Pancreas (tissue), 10 donors: ENCODE measurements at regions not wholly inside any gene's neighbourhood (a gene's known extent, or its start where the extent isn't known, plus 50 kb on each side); places are given as distances from the start of the nearest gene placed in this dataset.
"Not testable (repeated sequence)": the region's sequence is repeated elsewhere in the genome, so short reads cannot be mapped to it uniquely, and the experiment has no call there.

Source experiments
- ATAC-seq, 4 donors: fragments of 200-7000 bp; cut with Tn5 transposase; one replicate each; pipeline versions ENCODE4 v1.8.0 to v1.9.1; 2020; ENCODE audit warnings: mild to moderate bottlenecking in 4 of 4, moderate library complexity in 4 of 4
- DNase-seq, 6 donors: peaks; one replicate each; pipeline ENCODE4 v3.0.0-alpha.2; 2020
- FAIRE-seq: peaks from 2 replicates; lab custom pipeline; 2012; peaks lifted over from hg19 to GRCh38; lab: Jason Lieb, UNC
- H3K27ac ChIP-seq, 4 donors: fragments of 200-600 bp; sonication (generic); 1 replicate in 3 of 4; 2 replicates in 1 of 4; pipeline versions ENCODE4 v1.5.0 to v1.8.0; 2020
- H3K27me3 ChIP-seq, 4 donors: fragments of 200-600 bp; one replicate each; pipeline ENCODE4 v1.8.0; 2021
- H3K36me3 ChIP-seq, 3 donors: fragments of 200-600 bp; sonication (generic) in 1 of 3; one replicate each; pipeline versions ENCODE4 v1.5.0 to v1.8.0; 2020 to 2021
- H3K4me1 ChIP-seq, 3 donors: fragments of 200-600 bp; one replicate each; pipeline ENCODE4 v1.8.0; 2021
- H3K4me3 ChIP-seq, 4 donors: fragments of 200-600 bp; sonication (generic) in 2 of 4; one replicate each; pipeline versions ENCODE4 v1.5.0 to v1.8.0; 2020 to 2021
- H3K9me3 ChIP-seq, 4 donors: fragments of 200-600 bp; one replicate each; pipeline ENCODE4 v1.8.0; 2021
- CTCF ChIP-seq, 4 donors: fragments of 200-600 bp; sonication (generic) in 3 of 4; IDR thresholded peaks; one replicate each; pipeline versions ENCODE4 v1.5.0 to v1.8.0; 2021; ENCODE audit warnings: antibody characterized with exemption in 4 of 4
- WGBS, 2 donors: extraction: QIAGEN DNeasy Blood & Tissue Kit; methylation state at CpG; one replicate each; pipeline ENCODE4 v1.1.7; 2013; 5-methylcytosine and 5-hydroxymethylcytosine counted together
- intact Hi-C, 3 donors: fragments of 100-400 bp; cut with DNase I; formaldehyde crosslinking; loops; one replicate each; pipeline versions ENCODE4 v1.11.1 to v1.14.2; 2022
- donor health status: healthy with polysubstance abuse.
- donor health status: DM: no; HTN: no; CAD: no; lungs with moderate emphysema.
- donor health status: DM: no; HTN: no; CAD: no.
- donor health status: control.
- donor health status: control.
- donor health status: Bipolar disorder and iron deficiency.
- donor health status: DM: yes; HTN: yes; CAD: no.
- donor health status: DM: no; HTN: no; CAD: no.
- donor health status: DM: no; HTN: no; CAD: no.
- donor health status: DM: yes; HTN: yes; CAD: no.

GRCh38 chr1:4072481-4073153, 172.5 kb upstream of the C1orf174 start:
- DNase-seq: no peak
- H3K36me3 ChIP-seq: no peaks in the 10 kb centered on the region
- no peak for FAIRE-seq
- peaks cover 0 to 17% (median 0%) of the 10 kb centered on the region in 4 donors for H3K27me3 ChIP-seq
- no peak for TF ChIP-seq CTCF (IDR thresholded peaks at IDR 0.05)
- no peaks in the 10 kb centered on the region for H3K4me1 ChIP-seq
- H3K27ac ChIP-seq: no peak overlapping the region
- WGBS, 2 donors: 31 to 35% methylated on average over 14 of the region's 14 CpGs
- H3K9me3 ChIP-seq: no peaks in the 10 kb centered on the region
- no peak overlapping the region for H3K4me3 ChIP-seq
- ATAC-seq: no peak
- intact Hi-C loops: no loop called here

- no peak for FAIRE-seq
- ATAC-seq: no peak
- no peak overlapping the region for H3K27ac ChIP-seq
- intact Hi-C loops: no loop called here
- no peaks in the 10 kb centered on the region for H3K36me3 ChIP-seq
- H3K4me3 ChIP-seq: no peak overlapping the region
- 55 to 62% methylated on average over 8 of the region's 8 CpGs for WGBS, 2 donors
- H3K4me1 ChIP-seq: no peaks in the 10 kb centered on the region
- peaks cover 0 to 10% (median 0%) of the 10 kb centered on the region in 4 donors for H3K27me3 ChIP-seq
- no peak for TF ChIP-seq CTCF (IDR thresholded peaks at IDR 0.05)
- no peak for DNase-seq
- H3K9me3 ChIP-seq: no peaks in the 10 kb centered on the region
Measured at GRCh38 chr1:4075436-4076225, 175.6 kb upstream of the C1orf174 start.

- FAIRE-seq (no peak), DNase-seq (no peak), ATAC-seq (no peak)
- H3K4me1 ChIP-seq: no peaks in the 10 kb centered on the region
- H3K27ac ChIP-seq: no peak overlapping the region
- no peak overlapping the region for H3K4me3 ChIP-seq
- intact Hi-C loops: no loop called here
- peaks cover 0 to 11% (median 0%) of the 10 kb centered on the region in 4 donors for H3K27me3 ChIP-seq
- no peaks in the 10 kb centered on the region for H3K9me3 ChIP-seq
- H3K36me3 ChIP-seq: no peaks in the 10 kb centered on the region
- TF ChIP-seq CTCF (IDR thresholded peaks at IDR 0.05): no peak
- WGBS, 2 donors: 45 to 58% methylated on average over 7 to 8 of the region's 8 CpGs
Measured at GRCh38 chr1:4076346-4076745, 176.3 kb upstream of the C1orf174 start.

GRCh38 chr1:4078091-4078962, 178.3 kb upstream of the C1orf174 start:
- DNase-seq, ATAC-seq, H3K4me3 ChIP-seq, FAIRE-seq, H3K36me3 ChIP-seq, H3K4me1 ChIP-seq, H3K9me3 ChIP-seq, H3K27ac ChIP-seq, intact Hi-C loops: not testable (repeated sequence)
- WGBS, 2 donors: 71 to 75% methylated on average over 23 to 24 of the region's 24 CpGs
- H3K27me3 ChIP-seq: peaks cover 0 to 11% (median 0%) of the 10 kb centered on the region in 4 donors

GRCh38 chr1:4079815-4080214, 179.7 kb upstream of the C1orf174 start:
- FAIRE-seq (no peak), DNase-seq (no peak), ATAC-seq (no peak)
- H3K27me3 ChIP-seq: peaks cover 0 to 11% (median 0%) of the 10 kb centered on the region in 4 donors
- no peak overlapping the region for H3K27ac ChIP-seq
- no peak for TF ChIP-seq CTCF (IDR thresholded peaks at IDR 0.05)
- no peaks in the 10 kb centered on the region for H3K9me3 ChIP-seq
- H3K4me1 ChIP-seq: peaks cover 0 to 7% (median 4%) of the 10 kb centered on the region in 3 donors
- intact Hi-C loops: no loop called here
- 63 to 71% methylated on average over 5 of the region's 5 CpGs for WGBS, 2 donors
- H3K36me3 ChIP-seq: no peaks in the 10 kb centered on the region
- no peak overlapping the region for H3K4me3 ChIP-seq
